ENCODE measurements at regions not wholly inside any gene's neighbourhood (a gene's known extent, or its start where the extent isn't known, plus 50 kb on each side); places are given as distances from the start of the nearest gene placed in this dataset.

GRCh38 chr5:39542511-39543285, 117.9 kb upstream of the DAB2 start:
- Mint-ChIP-seq H3K27ac (no peak overlapping the region), H3K4me3 (no peak overlapping the region), H3K27me3 (ENCODE audit: low read depth) (no peaks in the 10 kb centered on the region), H3K9me3 (no peaks in the 10 kb centered on the region), H3K36me3 (no peaks in the 10 kb centered on the region), H3K4me1 (peaks cover 31% of the 10 kb centered on the region)
- TF ChIP-seq, protein P1, sequence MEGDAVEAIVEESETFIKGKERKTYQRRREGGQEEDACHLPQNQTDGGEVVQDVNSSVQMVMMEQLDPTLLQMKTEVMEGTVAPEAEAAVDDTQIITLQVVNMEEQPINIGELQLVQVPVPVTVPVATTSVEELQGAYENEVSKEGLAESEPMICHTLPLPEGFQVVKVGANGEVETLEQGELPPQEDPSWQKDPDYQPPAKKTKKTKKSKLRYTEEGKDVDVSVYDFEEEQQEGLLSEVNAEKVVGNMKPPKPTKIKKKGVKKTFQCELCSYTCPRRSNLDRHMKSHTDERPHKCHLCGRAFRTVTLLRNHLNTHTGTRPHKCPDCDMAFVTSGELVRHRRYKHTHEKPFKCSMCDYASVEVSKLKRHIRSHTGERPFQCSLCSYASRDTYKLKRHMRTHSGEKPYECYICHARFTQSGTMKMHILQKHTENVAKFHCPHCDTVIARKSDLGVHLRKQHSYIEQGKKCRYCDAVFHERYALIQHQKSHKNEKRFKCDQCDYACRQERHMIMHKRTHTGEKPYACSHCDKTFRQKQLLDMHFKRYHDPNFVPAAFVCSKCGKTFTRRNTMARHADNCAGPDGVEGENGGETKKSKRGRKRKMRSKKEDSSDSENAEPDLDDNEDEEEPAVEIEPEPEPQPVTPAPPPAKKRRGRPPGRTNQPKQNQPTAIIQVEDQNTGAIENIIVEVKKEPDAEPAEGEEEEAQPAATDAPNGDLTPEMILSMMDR (IDR thresholded peaks at IDR 0.05; ENCODE audit: unreplicated experiment): no peak
- DNase-seq (ENCODE audit: low spot score in 2 of 2, unreplicated experiment in 2 of 2): no peak

DNA sequence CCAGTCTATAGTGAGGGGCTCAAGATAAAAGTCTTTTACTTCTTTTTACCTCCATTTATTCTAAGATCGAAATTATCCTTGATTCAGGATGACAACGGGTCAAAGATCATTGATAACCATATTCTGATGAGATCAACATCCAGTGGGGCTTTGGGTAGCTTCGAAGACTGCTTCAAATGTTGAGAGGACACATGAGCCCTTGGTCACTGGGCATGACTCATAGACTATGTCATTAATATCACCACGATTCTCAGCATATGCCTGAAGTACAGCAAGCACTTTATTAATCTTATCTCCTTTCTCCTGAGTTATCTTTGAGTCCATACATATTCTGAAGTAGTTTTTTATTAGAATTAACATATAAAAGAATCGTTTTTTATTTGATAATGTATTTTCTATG, 117.1 kb upstream of the DAB2 start:
- DNase-seq (ENCODE audit: low spot score in 2 of 2, unreplicated experiment in 2 of 2): no peak
- Mint-ChIP-seq H3K27ac (no peak overlapping the region), H3K4me1 (peaks cover 29% of the 10 kb centered on the region), H3K9me3 (no peaks in the 10 kb centered on the region), H3K27me3 (ENCODE audit: low read depth) (no peaks in the 10 kb centered on the region), H3K36me3 (no peaks in the 10 kb centered on the region), H3K4me3 (no peak overlapping the region)
- TF ChIP-seq, protein P1 (IDR thresholded peaks at IDR 0.05; ENCODE audit: unreplicated experiment): no peak

GRCh38 chr5:39539470-39539869, 114.7 kb upstream of the DAB2 start:
- Mint-ChIP-seq H3K36me3 (no peaks in the 10 kb centered on the region), H3K4me1 (peaks cover 31% of the 10 kb centered on the region), H3K9me3 (no peaks in the 10 kb centered on the region), H3K27ac (no peak overlapping the region), H3K27me3 (ENCODE audit: low read depth) (no peaks in the 10 kb centered on the region), H3K4me3 (no peak overlapping the region)
- no peak for DNase-seq (ENCODE audit: low spot score in 2 of 2, unreplicated experiment in 2 of 2)
- TF ChIP-seq, protein P1 (IDR thresholded peaks at IDR 0.05; ENCODE audit: unreplicated experiment): no peak

GRCh38 chr5:39534690-39535089, 109.9 kb upstream of the DAB2 start:
- Mint-ChIP-seq H3K4me3 (no peak overlapping the region), H3K27ac (peak overlapping the region; percentile 13), H3K27me3 (ENCODE audit: low read depth) (no peaks in the 10 kb centered on the region), H3K9me3 (no peaks in the 10 kb centered on the region), H3K36me3 (no peaks in the 10 kb centered on the region), H3K4me1 (peaks cover 65% of the 10 kb centered on the region)
- TF ChIP-seq, protein P1 (IDR thresholded peaks at IDR 0.05; ENCODE audit: unreplicated experiment): no peak
- DNase-seq (ENCODE audit: low spot score in 2 of 2, unreplicated experiment in 2 of 2): no peak

DNA sequence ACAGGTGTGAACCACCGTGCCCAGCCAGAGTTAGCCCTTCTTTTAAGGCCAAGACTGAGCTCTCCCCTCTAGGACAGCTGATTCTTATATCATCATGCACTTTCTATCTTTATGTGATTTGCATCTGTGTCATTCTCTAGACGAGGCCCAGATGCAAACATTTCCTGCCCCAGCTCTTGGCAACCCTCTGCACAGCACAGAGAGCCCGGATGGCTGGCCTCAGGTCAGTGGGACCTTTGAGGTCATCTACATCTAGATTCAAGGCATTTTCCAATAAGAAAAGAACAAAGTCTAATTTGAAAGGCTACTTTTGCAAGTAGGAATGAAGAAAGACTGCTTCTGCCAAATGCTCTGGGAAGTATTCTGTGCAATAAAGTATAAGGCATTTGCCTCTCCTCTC, 109.0 kb upstream of the DAB2 start:
- Mint-ChIP-seq H3K27me3 (ENCODE audit: low read depth) (no peaks in the 10 kb centered on the region), H3K27ac (peak overlapping the region; percentile 83)

More for the DNA sequence above, 109.0 kb upstream of the DAB2 start:
- no peaks in the 10 kb centered on the region for H3K36me3 Mint-ChIP-seq
- DNase-seq (ENCODE audit: low spot score in 2 of 2, unreplicated experiment in 2 of 2): no peak
- no peak overlapping the region for H3K4me3 Mint-ChIP-seq
- peaks cover 58% of the 10 kb centered on the region for H3K4me1 Mint-ChIP-seq
- no peaks in the 10 kb centered on the region for H3K9me3 Mint-ChIP-seq
- TF ChIP-seq, protein P1 (IDR thresholded peaks at IDR 0.05; ENCODE audit: unreplicated experiment): no peak

Measured in mesothelial cell of epicardium (in vitro differentiated cells).